SH-SY5Y (cell line): ENCODE measurements at regions not wholly inside any gene's neighbourhood (a gene's known extent, or its start where the extent isn't known, plus 50 kb on each side); places are given as distances from the start of the nearest gene placed in this dataset.

Source experiments
- GATA2 ChIP-seq: IDR thresholded peaks from 2 replicates; pipeline ENCODE4 v1.6.1; 2011; ENCODE audit warnings: mild to moderate bottlenecking, low read depth, low read length
- GATA3 ChIP-seq: IDR thresholded peaks from 2 replicates; pipeline ENCODE4 v1.6.1; 2011; ENCODE audit warnings: low read depth, mild to moderate bottlenecking, low read length, moderate library complexity

- TF ChIP-seq GATA3 (no peak), GATA2 (no peak)
Observed at GRCh38 chr2:37568565-37568964, 102.9 kb downstream of the CDC42EP3 start.
